Heart left ventricle (tissue), 13 donors: ENCODE measurements at regions not wholly inside any gene's neighbourhood (a gene's known extent, or its start where the extent isn't known, plus 50 kb on each side); places are given as distances from the start of the nearest gene placed in this dataset.

ENCODE experiments used
- POLR2A ChIP-seq, 2 donors: fragments of 450-650 bp; IDR thresholded peaks; one replicate each; pipeline ENCODE4 v1.6.1; 2017; ENCODE audit warnings: antibody characterized with exemption in 2 of 2, mild to moderate bottlenecking in 2 of 2, moderate library complexity in 2 of 2
- TF ChIP-seq, protein P1 (sequence below), 12 donors: fragments of 200-600 bp; sonication (generic) in 4 of 12; IDR thresholded peaks; one replicate each; pipeline versions ENCODE4 v1.5.0 to v1.8.0; 2018 to 2022; ENCODE audit warnings: antibody characterized with exemption in 12 of 12, mild to moderate bottlenecking in 5 of 12
- donor health status: ischemic (EF 13 %, LVEDD 7.1; RV severe dilation, severe dysfunction).
- donor health status: DM: no; HTN: yes; CAD: no.
- donor health status: DM: no; HTN: no; CAD: no.
- donor health status: ischemic (EF 25% LVEDD 6.9; RV normal size, moderate dysfunction).
- donor health status: ischemic (EF 25% LVEDD 5.7; RV mildly dilated, moderate dysfunction).
- donor health status: ischemic (EF 35%, LVEDD 5.7; RV mildly dilated, moderate dysfunction).
- donor health status: nonischemic (EF 11% LVEDD 7.7; RV severe dilation, severe dysfunction).
- donor health status: DM: yes; HTN: yes; CAD: no.
- donor health status: PGD.
- donor health status: ischemic (EF 29% LVEDD 5.4; RV normal size, mild dysfunction).
- donor health status: nonischemic (EF 23%, LVEDD 6.1; RV moderate dilation, normal function).

GRCh38 chr1:55317673-55318072 lies 102.5 kb upstream of the USP24 start:
- TF ChIP-seq, protein P1, sequence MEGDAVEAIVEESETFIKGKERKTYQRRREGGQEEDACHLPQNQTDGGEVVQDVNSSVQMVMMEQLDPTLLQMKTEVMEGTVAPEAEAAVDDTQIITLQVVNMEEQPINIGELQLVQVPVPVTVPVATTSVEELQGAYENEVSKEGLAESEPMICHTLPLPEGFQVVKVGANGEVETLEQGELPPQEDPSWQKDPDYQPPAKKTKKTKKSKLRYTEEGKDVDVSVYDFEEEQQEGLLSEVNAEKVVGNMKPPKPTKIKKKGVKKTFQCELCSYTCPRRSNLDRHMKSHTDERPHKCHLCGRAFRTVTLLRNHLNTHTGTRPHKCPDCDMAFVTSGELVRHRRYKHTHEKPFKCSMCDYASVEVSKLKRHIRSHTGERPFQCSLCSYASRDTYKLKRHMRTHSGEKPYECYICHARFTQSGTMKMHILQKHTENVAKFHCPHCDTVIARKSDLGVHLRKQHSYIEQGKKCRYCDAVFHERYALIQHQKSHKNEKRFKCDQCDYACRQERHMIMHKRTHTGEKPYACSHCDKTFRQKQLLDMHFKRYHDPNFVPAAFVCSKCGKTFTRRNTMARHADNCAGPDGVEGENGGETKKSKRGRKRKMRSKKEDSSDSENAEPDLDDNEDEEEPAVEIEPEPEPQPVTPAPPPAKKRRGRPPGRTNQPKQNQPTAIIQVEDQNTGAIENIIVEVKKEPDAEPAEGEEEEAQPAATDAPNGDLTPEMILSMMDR (IDR thresholded peaks at IDR 0.05) = no peak
- no peak for TF ChIP-seq POLR2A (IDR thresholded peaks at IDR 0.05)
